ENCODE measurements at regions not wholly inside any gene's neighbourhood (a gene's known extent, or its start where the extent isn't known, plus 50 kb on each side); places are given as distances from the start of the nearest gene placed in this dataset.

- Histone ChIP-seq H3K4me2 (ENCODE audit: low read length) (no peak overlapping the region), H2AFZ (ENCODE audit: low read length) (no peak overlapping the region), H3K79me2 (ENCODE audit: insufficient read depth, low read depth, low read length) (no peaks in the 10 kb centered on the region), H3K4me1 (ENCODE audit: insufficient read depth, low read length, poor library complexity, severe bottlenecking) (no peaks in the 10 kb centered on the region), H4K20me1 (ENCODE audit: insufficient read depth, low read length) (no peaks in the 10 kb centered on the region), H3K36me3 (ENCODE audit: insufficient read depth, low read length) (no peaks in the 10 kb centered on the region), H3K9me2 (ENCODE audit: insufficient read depth, low read length) (no peaks in the 10 kb centered on the region), H3K27ac (ENCODE audit: low read depth, low read length, poor library complexity, severe bottlenecking) (no peak overlapping the region), H3K9me3 (ENCODE audit: low read length) (no peaks in the 10 kb centered on the region), H3K4me3 (ENCODE audit: low read depth, low read length, poor library complexity, severe bottlenecking) (no peak overlapping the region)
- intact Hi-C loops (cut with micrococcal nuclease; ENCODE audit: unreplicated experiment) = no loop called here
- CTCF ChIA-PET (ENCODE audit: unreplicated experiment) = no interaction called here
- DNase-seq (ENCODE audit: low spot score) = no peak
- POLR2A ChIA-PET = no interaction called here
- BruUV-seq (replicated peaks) = no TSS peak
- TF ChIP-seq EZH2phosphoT487 (IDR thresholded peaks at IDR 0.05; ENCODE audit: borderline replicate concordance, low read depth, low read length) (no peak), CTCF (conservative IDR thresholded peaks at IDR 0.05; ENCODE audit: low read length) (no peak)
Measured at GRCh38 chr21:29429218-29429617, 130.5 kb downstream of the BACH1 start.

- Histone ChIP-seq H4K20me1 (ENCODE audit: insufficient read depth, low read length) (no peaks in the 10 kb centered on the region), H3K9me2 (ENCODE audit: insufficient read depth, low read length) (no peaks in the 10 kb centered on the region), H2AFZ (ENCODE audit: low read length) (no peak overlapping the region), H3K79me2 (ENCODE audit: insufficient read depth, low read depth, low read length) (no peaks in the 10 kb centered on the region), H3K27ac (ENCODE audit: low read depth, low read length, poor library complexity, severe bottlenecking) (no peak overlapping the region), H3K4me2 (ENCODE audit: low read length) (no peak overlapping the region), H3K9me3 (ENCODE audit: low read length) (no peaks in the 10 kb centered on the region), H3K36me3 (ENCODE audit: insufficient read depth, low read length) (no peaks in the 10 kb centered on the region), H3K4me3 (ENCODE audit: low read depth, low read length, poor library complexity, severe bottlenecking) (no peak overlapping the region), H3K4me1 (ENCODE audit: insufficient read depth, low read length, poor library complexity, severe bottlenecking) (no peaks in the 10 kb centered on the region)
- no peak for DNase-seq (ENCODE audit: low spot score)
- intact Hi-C loops (cut with micrococcal nuclease; ENCODE audit: unreplicated experiment) = no loop called here
- ChIA-PET POLR2A (no interaction called here), CTCF (ENCODE audit: unreplicated experiment) (no interaction called here)
- TF ChIP-seq CTCF (conservative IDR thresholded peaks at IDR 0.05; ENCODE audit: low read length) (no peak), EZH2phosphoT487 (IDR thresholded peaks at IDR 0.05; ENCODE audit: borderline replicate concordance, low read depth, low read length) (no peak)
- BruUV-seq (replicated peaks) = no TSS peak
Measured at GRCh38 chr21:29430030-29430429, 131.3 kb downstream of the BACH1 start.

GRCh38 chr21:29430576-29430975 is 131.9 kb downstream of the BACH1 start:
- Histone ChIP-seq H3K4me3 (ENCODE audit: low read depth, low read length, poor library complexity, severe bottlenecking) (no peak overlapping the region), H3K4me2 (ENCODE audit: low read length) (no peak overlapping the region), H3K36me3 (ENCODE audit: insufficient read depth, low read length) (no peaks in the 10 kb centered on the region), H3K79me2 (ENCODE audit: insufficient read depth, low read depth, low read length) (no peaks in the 10 kb centered on the region), H3K4me1 (ENCODE audit: insufficient read depth, low read length, poor library complexity, severe bottlenecking) (no peaks in the 10 kb centered on the region), H3K9me2 (ENCODE audit: insufficient read depth, low read length) (no peaks in the 10 kb centered on the region), H3K27ac (ENCODE audit: low read depth, low read length, poor library complexity, severe bottlenecking) (no peak overlapping the region), H4K20me1 (ENCODE audit: insufficient read depth, low read length) (no peaks in the 10 kb centered on the region), H3K9me3 (ENCODE audit: low read length) (no peaks in the 10 kb centered on the region), H2AFZ (ENCODE audit: low read length) (no peak overlapping the region)
- no TSS peak for BruUV-seq (replicated peaks)
- intact Hi-C loops (cut with micrococcal nuclease; ENCODE audit: unreplicated experiment) = no loop called here
- ChIA-PET CTCF (ENCODE audit: unreplicated experiment) (no interaction called here), POLR2A (no interaction called here)
- no peak for TF ChIP-seq CTCF (conservative IDR thresholded peaks at IDR 0.05; ENCODE audit: low read length)
- no peak for TF ChIP-seq EZH2phosphoT487 (IDR thresholded peaks at IDR 0.05; ENCODE audit: borderline replicate concordance, low read depth, low read length)
- no peak for DNase-seq (ENCODE audit: low spot score)
